GM12878 (cell line): ENCODE measurements at regions not wholly inside any gene's neighbourhood (a gene's known extent, or its start where the extent isn't known, plus 50 kb on each side); places are given as distances from the start of the nearest gene placed in this dataset.

Source experiments
- ATAC-seq: fragments of 200-7000 bp; cut with Tn5 transposase; 3 replicates; pipeline ENCODE4 v1.9.1; 2020; ENCODE audit warnings: mild to moderate bottlenecking, moderate library complexity
- BruUV-seq: library from RNA; stranded (reverse); fragments of 400-500 nt; replicated peaks from 2 replicates; lab custom pipeline; 2021; lab: Mats Ljungman, UMichigan
- CTCF ChIA-PET: fragments of 300-600 bp; sonication (Branson Sonifier 250); formaldehyde crosslinking; extraction: SDS; loops from one replicate; lab custom pipeline; 2021; ENCODE audit warnings: inconsistent platforms; lab: Yijun Ruan, JAX
- POLR2A ChIA-PET: fragments of 350-600 bp; formaldehyde crosslinking; extraction: SDS; loops from one replicate; lab custom pipeline; 2021; ENCODE audit warnings: inconsistent platforms; lab: Charles Lee
- RAD21 ChIA-PET: fragments of 300-600 bp; sonication (Branson Sonifier 250); formaldehyde crosslinking; loops from one replicate; lab custom pipeline; 2023; ENCODE audit warnings: antibody characterized with exemption; ENCODE audit not compliant: unreplicated experiment; lab: Charles Lee
- SMC1A ChIA-PET: fragments of 300-600 bp; sonication (Branson Sonifier 250); formaldehyde crosslinking; loops from one replicate; lab custom pipeline; 2023; ENCODE audit not compliant: unreplicated experiment, uncharacterized antibody; lab: Charles Lee
- DNase-seq: peaks from one replicate; pipeline ENCODE4 v3.0.0-alpha.2; 2011; ENCODE audit warnings: low read depth, low spot score
- FAIRE-seq: peaks from 3 replicates; lab custom pipeline; 2011; peaks lifted over from hg19 to GRCh38; lab: Jason Lieb, UNC
- H2AFZ ChIP-seq: 2 replicates; pipeline ENCODE4 v1.6.0; 2011; ENCODE audit warnings: low read depth, low read length, control low read depth; ENCODE audit not compliant: control insufficient read depth
- H3K27ac ChIP-seq: 2 replicates; pipeline ENCODE4 v1.5.1; 2011; ENCODE audit warnings: control low read depth; ENCODE audit not compliant: control insufficient read depth, insufficient read depth
- H3K27me3 ChIP-seq, 2 experiments: replicated peaks in 1 of 2; 2 replicates each; pipeline versions ENCODE4 v1.6.0 to v1.6.1; 2011; ENCODE audit warnings: low read length in 1 of 2; ENCODE audit not compliant: control insufficient read depth in 2 of 2, insufficient read depth in 2 of 2
- H3K36me3 ChIP-seq, 2 experiments: 2 replicates each; pipeline ENCODE4 v1.5.1; 2011; ENCODE audit warnings: low read length in 1 of 2; ENCODE audit not compliant: control insufficient read depth in 2 of 2, insufficient read depth in 2 of 2
- H3K4me1 ChIP-seq: 2 replicates; pipeline ENCODE4 v1.6.1; 2011; ENCODE audit warnings: mild to moderate bottlenecking, low read length, moderate library complexity, mixed read lengths; ENCODE audit not compliant: control insufficient read depth, insufficient read depth
- H3K4me2 ChIP-seq: 2 replicates; pipeline ENCODE4 v1.6.0; 2011; ENCODE audit warnings: control low read depth; ENCODE audit not compliant: control insufficient read depth, insufficient read depth
- H3K4me3 ChIP-seq: fragments of 200-600 bp; sonication (generic); 2 replicates; pipeline ENCODE4 v1.5.1; 2016
- H3K79me2 ChIP-seq: 2 replicates; pipeline ENCODE4 v1.6.0; 2011; ENCODE audit warnings: low read length; ENCODE audit not compliant: control insufficient read depth, insufficient read depth
- H3K9ac ChIP-seq: 2 replicates; pipeline ENCODE4 v1.8.0; 2011; ENCODE audit warnings: low read length, control low read depth, mixed read lengths; ENCODE audit not compliant: control insufficient read depth, insufficient read depth
- H3K9me3 ChIP-seq: replicated peaks from 3 replicates; pipeline ENCODE4 v1.5.1; 2011; ENCODE audit warnings: mild to moderate bottlenecking, low read length; ENCODE audit not compliant: control insufficient read depth, insufficient read depth
- H4K20me1 ChIP-seq: 2 replicates; pipeline ENCODE4 v1.6.0; 2011; ENCODE audit not compliant: control insufficient read depth, insufficient read depth
- CHD1 ChIP-seq: IDR thresholded peaks from 2 replicates; pipeline ENCODE4 v1.6.1; 2012; ENCODE audit warnings: low read depth, low read length, improper control_type of control experiment
- EED ChIP-seq: sonication (generic); IDR thresholded peaks from 2 replicates; pipeline ENCODE4 v1.6.1; 2016; ENCODE audit warnings: antibody characterized with exemption, low read depth
- EP300 ChIP-seq, 2 experiments: fragments of 150-350 bp in 1 of 2; IDR thresholded peaks; 2 replicates each; pipeline ENCODE4 v1.6.1; 2011 to 2012; ENCODE audit warnings: low read depth in 2 of 2, low read length in 2 of 2, borderline replicate concordance in 1 of 2, improper control_type of control experiment in 1 of 2, inconsistent platforms in 1 of 2; ENCODE audit not compliant: control insufficient read depth in 1 of 2
- ESRRA ChIP-seq: IDR thresholded peaks from 2 replicates; pipeline ENCODE4 v1.6.1; 2012; ENCODE audit warnings: mild to moderate bottlenecking, low read length, improper control_type of control experiment
- GATAD2B ChIP-seq: fragments of 450-650 bp; conservative IDR thresholded peaks from 2 replicates; pipeline ENCODE4 v1.6.1; 2017; ENCODE audit warnings: low read depth, mild to moderate bottlenecking, moderate library complexity
- HDAC6 ChIP-seq: fragments of 200-600 bp; sonication (generic); IDR thresholded peaks from one replicate; pipeline ENCODE4 v1.8.0; 2017; ENCODE audit warnings: antibody characterized with exemption; ENCODE audit not compliant: unreplicated experiment
- IRF3 ChIP-seq: fragments of 450-650 bp; IDR thresholded peaks from 2 replicates; pipeline ENCODE4 v1.6.1; 2014; ENCODE audit warnings: mild to moderate bottlenecking
- KLF5 ChIP-seq: fragments of 450-650 bp; IDR thresholded peaks from 2 replicates; pipeline ENCODE4 v1.6.1; 2014; ENCODE audit warnings: mild to moderate bottlenecking; ENCODE audit not compliant: partially characterized antibody
- PKNOX1 ChIP-seq: fragments of 450-650 bp; IDR thresholded peaks from 2 replicates; pipeline ENCODE4 v1.6.1; 2016; ENCODE audit warnings: mild to moderate bottlenecking
- RB1 ChIP-seq: fragments of 450-650 bp; formaldehyde crosslinking; IDR thresholded peaks from 2 replicates; pipeline ENCODE4 v1.6.1; 2017; ENCODE audit warnings: mild to moderate bottlenecking, borderline replicate concordance
- RFX5 ChIP-seq: IDR thresholded peaks from 2 replicates; pipeline ENCODE4 v1.6.1; 2011; ENCODE audit warnings: low read depth, low read length, improper control_type of control experiment
- SMC3 ChIP-seq: IDR thresholded peaks from 2 replicates; pipeline ENCODE4 v1.6.1; 2011; ENCODE audit warnings: low read length, improper control_type of control experiment, borderline replicate concordance
- SPI1 ChIP-seq: IDR thresholded peaks from 2 replicates; pipeline ENCODE4 v1.6.1; 2011; ENCODE audit warnings: low read depth, mild to moderate bottlenecking, low read length, moderate library complexity, borderline replicate concordance; ENCODE audit not compliant: insufficient read depth
- TBL1XR1 ChIP-seq: IDR thresholded peaks from 2 replicates; pipeline ENCODE4 v1.6.1; 2012; ENCODE audit warnings: low read depth, low read length, improper control_type of control experiment
- ZBTB33 ChIP-seq: fragments of 450-650 bp; IDR thresholded peaks from 2 replicates; pipeline ENCODE4 v1.6.1; 2017; ENCODE audit warnings: mild to moderate bottlenecking
- WGBS: methylation state at CpG from one replicate; pipeline ENCODE4 v1.1.6; 2016; ENCODE audit warnings: low lambda C conversion rate; ENCODE audit not compliant: insufficient replicate concordance, insufficient coverage; ENCODE audit errors: missing lambda C conversion rate; 5-methylcytosine and 5-hydroxymethylcytosine counted together
- in situ Hi-C: fragments of 300-500 bp; cut with MboI; formaldehyde crosslinking; loops from 9 replicates; pipeline ENCODE4 v1.14.3; 2018; ENCODE audit warnings: mixed read lengths
- intact Hi-C: fragments of 100-400 bp; cut with micrococcal nuclease; formaldehyde crosslinking; loops from one replicate; pipeline ENCODE4 v1.14.2; 2022; ENCODE audit not compliant: unreplicated experiment

GRCh38 chr18:53586923-53587322, 637.5 kb downstream of the MBD2 start:
- H2AFZ ChIP-seq: no peak overlapping the region
- ATAC-seq (no peak), FAIRE-seq (no peak), DNase-seq (no peak)
- no peak overlapping the region for H3K4me3 ChIP-seq
- no peaks in the 10 kb centered on the region for H3K36me3 ChIP-seq
- WGBS: 14% methylated on average over 4 of the region's 4 CpGs
- H3K4me1 ChIP-seq: no peaks in the 10 kb centered on the region
- BruUV-seq: no TSS peak
- H4K20me1 ChIP-seq: no peaks in the 10 kb centered on the region
- no peaks in the 10 kb centered on the region for H3K79me2 ChIP-seq
- ChIA-PET SMC1A (no interaction called here), POLR2A (no interaction called here), CTCF (no interaction called here)
- no peak overlapping the region for H3K4me2 ChIP-seq
- no peak overlapping the region for H3K9ac ChIP-seq
- no peaks in the 10 kb centered on the region for H3K9me3 ChIP-seq
- no peak overlapping the region for H3K27ac ChIP-seq
- intact Hi-C loops: no loop called here
- H3K27me3 ChIP-seq: no peaks in the 10 kb centered on the region
- TF ChIP-seq ZBTB33 (no peak), HDAC6 (no peak), GATAD2B (no peak), CHD1 (no peak), SMC3 (no peak), EED (no peak), RB1 (no peak), PKNOX1 (no peak), ESRRA (no peak), TBL1XR1 (no peak), IRF3 (no peak), SPI1 (no peak), KLF5 (no peak), RFX5 (no peak), EP300 (IDR thresholded peaks at IDR 0.05; ENCODE audit: borderline replicate concordance in 1 of 2, control insufficient read depth in 1 of 2, low read depth in 2 of 2, low read length in 2 of 2) (no peak)
- TF ChIP-seq, all 136 proteins: peak for 0
- RAD21 ChIA-PET: no interaction called here
- in situ Hi-C loops: no loop called here
